ENCODE measurements at regions not wholly inside any gene's neighbourhood (a gene's known extent, or its start where the extent isn't known, plus 50 kb on each side); places are given as distances from the start of the nearest gene placed in this dataset.

DNA sequence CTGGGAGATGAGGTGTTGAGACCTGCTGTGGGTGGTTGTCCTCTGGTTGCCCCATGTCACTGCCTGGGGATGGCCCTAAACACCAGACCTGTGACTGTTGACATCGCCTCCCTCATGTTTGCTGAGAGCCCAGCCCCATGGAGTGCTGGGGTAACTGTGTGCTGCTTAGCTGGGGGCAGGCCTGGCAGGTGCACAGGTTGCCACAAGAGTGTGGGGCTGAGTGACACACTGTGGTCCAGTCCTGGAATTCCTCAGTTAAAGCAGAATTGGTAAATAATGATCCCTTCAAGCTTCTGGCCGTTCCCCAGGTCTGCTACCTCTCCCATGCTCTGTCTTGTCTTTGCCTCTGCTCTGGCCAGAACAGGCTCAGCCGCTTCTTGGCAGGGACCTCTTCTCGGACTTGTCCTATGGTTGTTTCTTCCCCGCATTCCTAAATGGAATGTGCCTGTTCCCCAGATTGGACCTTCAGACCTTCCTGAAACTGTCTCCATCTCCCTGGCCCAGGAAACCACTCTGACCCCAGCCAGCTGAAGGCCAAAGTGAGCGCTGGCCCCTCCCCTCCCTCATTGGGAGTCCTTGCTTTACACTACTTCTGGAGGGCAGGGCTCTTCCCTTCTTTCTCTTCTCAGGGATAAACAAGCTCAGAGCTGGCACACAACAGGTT, 61.2 kb upstream of the PITX1 start:
- TF ChIP-seq, protein P1, sequence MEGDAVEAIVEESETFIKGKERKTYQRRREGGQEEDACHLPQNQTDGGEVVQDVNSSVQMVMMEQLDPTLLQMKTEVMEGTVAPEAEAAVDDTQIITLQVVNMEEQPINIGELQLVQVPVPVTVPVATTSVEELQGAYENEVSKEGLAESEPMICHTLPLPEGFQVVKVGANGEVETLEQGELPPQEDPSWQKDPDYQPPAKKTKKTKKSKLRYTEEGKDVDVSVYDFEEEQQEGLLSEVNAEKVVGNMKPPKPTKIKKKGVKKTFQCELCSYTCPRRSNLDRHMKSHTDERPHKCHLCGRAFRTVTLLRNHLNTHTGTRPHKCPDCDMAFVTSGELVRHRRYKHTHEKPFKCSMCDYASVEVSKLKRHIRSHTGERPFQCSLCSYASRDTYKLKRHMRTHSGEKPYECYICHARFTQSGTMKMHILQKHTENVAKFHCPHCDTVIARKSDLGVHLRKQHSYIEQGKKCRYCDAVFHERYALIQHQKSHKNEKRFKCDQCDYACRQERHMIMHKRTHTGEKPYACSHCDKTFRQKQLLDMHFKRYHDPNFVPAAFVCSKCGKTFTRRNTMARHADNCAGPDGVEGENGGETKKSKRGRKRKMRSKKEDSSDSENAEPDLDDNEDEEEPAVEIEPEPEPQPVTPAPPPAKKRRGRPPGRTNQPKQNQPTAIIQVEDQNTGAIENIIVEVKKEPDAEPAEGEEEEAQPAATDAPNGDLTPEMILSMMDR (IDR thresholded peaks at IDR 0.05) = no peak
- no peak for TF ChIP-seq POLR2A (IDR thresholded peaks at IDR 0.05; ENCODE audit: low read length)
- no peak for TF ChIP-seq TFCP2L1 (CRISPR knock-in tag; IDR thresholded peaks at IDR 0.05)
- TF ChIP-seq, protein P2, sequence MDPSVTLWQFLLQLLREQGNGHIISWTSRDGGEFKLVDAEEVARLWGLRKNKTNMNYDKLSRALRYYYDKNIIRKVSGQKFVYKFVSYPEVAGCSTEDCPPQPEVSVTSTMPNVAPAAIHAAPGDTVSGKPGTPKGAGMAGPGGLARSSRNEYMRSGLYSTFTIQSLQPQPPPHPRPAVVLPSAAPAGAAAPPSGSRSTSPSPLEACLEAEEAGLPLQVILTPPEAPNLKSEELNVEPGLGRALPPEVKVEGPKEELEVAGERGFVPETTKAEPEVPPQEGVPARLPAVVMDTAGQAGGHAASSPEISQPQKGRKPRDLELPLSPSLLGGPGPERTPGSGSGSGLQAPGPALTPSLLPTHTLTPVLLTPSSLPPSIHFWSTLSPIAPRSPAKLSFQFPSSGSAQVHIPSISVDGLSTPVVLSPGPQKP (IDR thresholded peaks at IDR 0.05; ENCODE audit: low read depth, low read length) = no peak

Measured in A549 (cell line).